MV-4-11 (cell line): ENCODE measurements at regions not wholly inside any gene's neighbourhood (a gene's known extent, or its start where the extent isn't known, plus 50 kb on each side); places are given as distances from the start of the nearest gene placed in this dataset.

Experiments used
- DNase-seq: peaks from one replicate; lab custom pipeline; 2025; lab: John Stamatoyannopoulos, UW

DNA sequence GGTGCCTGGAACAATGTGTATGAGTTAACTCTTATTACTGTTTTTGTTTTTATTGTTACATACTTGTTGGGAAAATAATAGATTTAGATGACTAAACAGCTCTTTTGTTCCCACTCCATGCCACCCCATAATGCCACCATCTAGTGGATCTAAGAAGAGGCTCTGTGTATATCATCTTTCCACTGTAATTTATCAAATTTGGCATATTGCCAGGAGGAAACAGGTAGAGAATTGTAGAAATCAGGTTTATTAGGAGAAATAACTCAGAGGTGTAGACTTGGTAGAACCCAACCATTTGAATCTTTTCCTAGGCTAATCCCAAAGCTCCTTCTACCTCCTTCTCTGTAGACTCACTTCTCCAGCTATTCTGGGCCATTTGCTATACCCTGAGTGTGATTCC lies 150.6 kb downstream of the GATB start:
- DNase-seq = no peak

- DNase-seq = no peak
These were observed 148.8 kb downstream of the GATB start for GRCh38 chr4:151611960-151612359.

GRCh38 chr4:151613290-151613689 lies 147.5 kb downstream of the GATB start:
- no peak for DNase-seq

- DNase-seq = no peak
These were observed 146.2 kb downstream of the GATB start for GRCh38 chr4:151614561-151614960.

GRCh38 chr4:151618858-151619257 lies 141.9 kb downstream of the GATB start:
- no peak for DNase-seq

DNA sequence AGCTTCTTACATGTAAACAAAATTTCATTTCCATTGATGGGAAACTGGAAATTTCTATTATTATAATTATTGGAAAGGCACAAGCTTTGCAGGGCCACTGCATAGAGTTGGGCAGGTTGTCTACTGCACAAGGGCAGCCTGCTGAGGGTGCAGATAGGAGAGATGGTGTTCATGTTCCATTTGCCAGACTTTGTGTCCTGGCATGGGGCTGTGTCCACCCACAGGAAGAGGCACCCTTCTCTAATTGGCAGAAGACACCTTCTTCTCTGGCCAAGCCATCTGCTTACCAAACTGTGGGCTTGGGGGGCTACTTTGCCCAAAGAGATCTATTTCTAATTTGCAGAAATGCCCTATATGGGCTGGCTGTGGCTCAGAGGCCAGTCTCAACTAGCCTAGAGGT lies 140.7 kb downstream of the GATB start:
- no peak for DNase-seq
